ENCODE measurements at regions not wholly inside any gene's neighbourhood (a gene's known extent, or its start where the extent isn't known, plus 50 kb on each side); places are given as distances from the start of the nearest gene placed in this dataset.
A peak's percentile ranks its signal among the peaks of the same experiment; 100 is the strongest.

DNA sequence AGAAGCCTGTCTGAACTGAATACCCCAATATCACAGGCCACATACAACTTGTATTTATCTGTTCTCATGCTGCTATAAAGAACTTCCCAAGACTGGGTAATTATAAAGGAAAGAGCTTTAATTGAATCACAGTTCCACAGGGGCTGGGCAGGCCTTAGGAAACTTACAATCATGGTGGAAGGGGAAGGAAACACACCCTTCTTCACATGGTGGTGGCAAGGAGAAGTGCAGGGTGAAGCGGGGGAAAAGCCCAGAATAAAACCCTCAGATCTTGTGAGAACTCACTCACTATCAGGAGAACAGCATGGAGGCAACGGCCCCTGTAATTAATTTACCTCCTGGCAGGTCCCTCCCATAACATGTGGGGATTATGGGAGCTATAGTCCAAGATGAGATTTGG, 50.3 kb upstream of the FNDC1 start:
- no peak for DNase-seq (ENCODE audit: low spot score)

DNA sequence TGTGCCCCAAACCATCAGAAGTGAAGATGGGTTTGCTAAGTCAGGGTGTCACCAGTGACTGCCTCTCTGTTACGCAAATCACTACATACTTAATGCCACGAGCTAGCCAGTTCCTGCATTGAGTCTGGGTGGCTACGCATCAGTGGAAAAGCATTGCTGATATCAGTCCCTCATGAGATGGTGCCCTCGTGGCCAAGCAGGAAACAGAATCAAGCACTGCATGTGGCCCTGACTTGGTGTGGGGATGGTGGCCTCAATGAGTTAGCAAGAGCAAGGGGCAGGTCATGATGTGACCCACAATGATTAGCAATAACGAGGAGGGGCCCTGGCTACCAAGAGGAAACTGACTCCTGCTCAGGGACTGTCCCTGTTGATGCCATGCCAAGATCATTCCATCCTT, 51.6 kb upstream of the FNDC1 start:
- DNase-seq (ENCODE audit: low spot score) = no peak

DNA sequence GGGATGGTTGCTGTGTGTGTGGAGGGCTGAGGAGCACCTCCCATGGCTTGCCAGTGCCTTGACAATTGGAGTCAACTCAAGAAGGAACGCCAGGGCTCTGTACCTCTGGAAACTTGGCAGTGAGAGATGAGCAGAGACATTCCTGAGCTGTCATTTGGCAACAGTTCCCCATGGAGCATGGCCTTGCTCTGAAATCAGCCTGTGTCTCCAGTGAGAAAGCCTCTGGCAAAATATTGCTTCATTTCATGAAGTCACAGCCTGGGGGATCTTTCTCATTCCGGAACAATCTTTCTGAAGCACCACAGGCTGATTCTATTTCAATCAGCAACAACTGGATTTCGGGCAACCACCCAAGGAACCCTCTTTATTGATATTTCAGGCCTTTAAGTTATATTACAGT, 52.2 kb upstream of the FNDC1 start:
- DNase-seq (ENCODE audit: low spot score) = no peak

DNA sequence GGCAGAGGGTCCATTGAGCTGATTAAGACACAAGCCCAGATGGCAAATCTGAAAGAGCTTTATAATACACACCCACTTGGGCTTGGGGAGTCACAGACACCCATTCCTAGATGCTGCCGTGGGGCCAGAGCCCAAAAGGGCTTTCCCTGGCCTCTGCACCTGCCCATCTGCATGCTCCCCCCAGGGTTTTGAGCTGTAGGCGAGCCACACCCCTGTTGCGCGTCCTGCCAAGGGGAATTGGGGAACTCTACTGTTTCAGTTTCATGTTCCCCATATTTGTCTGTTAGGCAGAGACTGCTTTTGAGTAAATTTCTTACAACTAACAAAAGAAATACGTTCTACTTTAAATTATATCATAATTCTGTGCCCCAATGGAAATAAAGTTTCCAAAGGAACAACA, 52.9 kb upstream of the FNDC1 start:
- no peak for DNase-seq (ENCODE audit: low spot score)

DNA sequence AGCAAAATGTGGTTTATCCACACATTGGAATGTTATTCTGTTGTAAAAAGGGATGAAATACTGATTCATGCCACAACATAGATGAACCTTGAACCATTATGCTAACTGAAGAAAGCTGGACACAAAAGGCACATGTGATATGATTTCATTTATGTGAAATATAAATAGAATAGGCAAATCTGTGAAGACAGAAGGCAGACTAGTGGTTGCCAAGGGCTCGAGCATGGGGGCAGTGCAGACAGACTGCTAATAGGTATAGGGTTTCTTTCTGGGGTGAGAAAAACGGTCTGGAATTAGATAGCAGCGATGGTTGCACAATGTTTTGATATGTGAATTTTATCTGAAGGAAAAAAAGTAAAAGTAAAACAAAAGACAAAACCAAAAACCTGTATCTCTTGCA, 54.6 kb upstream of the FNDC1 start:
- DNase-seq (ENCODE audit: low spot score) = no peak

DNA sequence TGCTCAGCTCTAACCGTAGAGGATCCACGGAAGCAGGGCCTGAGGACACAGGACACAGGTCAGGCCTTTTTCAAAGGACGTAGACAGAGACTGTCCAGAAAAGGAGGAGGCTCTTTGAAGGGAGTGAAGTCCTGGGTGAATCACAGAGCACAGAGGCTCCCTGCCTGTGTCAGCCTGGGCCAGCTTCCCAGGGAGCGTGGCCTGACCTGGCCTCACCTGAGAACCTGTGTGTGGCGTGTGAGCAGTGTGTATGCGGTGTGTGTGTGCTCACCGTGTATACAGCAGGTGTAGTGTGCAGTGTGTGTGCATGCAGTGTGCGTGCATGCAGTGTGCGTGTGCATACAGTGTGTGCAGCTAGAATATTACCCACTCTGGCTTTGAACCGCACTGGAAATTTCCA, 56.0 kb upstream of the FNDC1 start:
- no peak for DNase-seq (ENCODE audit: low spot score)

DNA sequence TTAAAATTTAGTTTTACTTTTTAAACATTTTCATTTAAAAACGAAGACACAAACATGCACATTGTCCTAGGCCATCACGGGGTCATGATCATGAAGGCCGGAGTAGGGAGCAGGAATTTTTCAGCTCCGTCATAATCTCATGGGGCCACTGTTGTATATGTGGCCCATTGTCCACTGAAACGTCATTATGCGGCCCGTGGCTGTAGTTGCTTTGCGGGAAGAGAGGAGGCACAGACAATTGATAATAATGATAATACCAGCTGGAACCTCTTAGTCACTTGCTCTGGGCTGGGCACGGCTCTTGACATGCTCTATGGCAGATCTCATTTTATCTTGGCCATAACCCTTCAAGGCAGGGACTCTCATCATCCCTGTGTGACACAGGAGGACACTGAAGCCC, 56.5 kb upstream of the FNDC1 start:
- no peak for DNase-seq (ENCODE audit: low spot score)

DNA sequence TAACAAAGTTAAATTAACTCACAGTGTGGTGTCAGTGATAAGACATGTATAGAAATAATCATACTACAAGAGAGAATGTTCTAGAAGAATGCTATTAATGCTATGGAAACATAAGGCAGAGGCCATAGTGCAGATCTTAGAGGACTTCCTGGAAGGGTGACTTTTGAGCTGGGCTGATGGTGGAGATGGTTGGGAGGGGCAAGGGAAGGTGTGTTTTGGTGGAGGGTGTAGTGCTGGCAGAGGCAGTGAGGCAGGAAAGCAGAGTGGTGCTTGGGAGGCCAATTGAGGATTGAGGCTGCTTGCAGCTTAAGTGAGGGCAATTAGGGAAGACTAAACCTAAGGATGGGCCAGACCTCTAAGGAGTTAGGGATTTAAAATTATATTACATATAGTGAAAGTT, 58.5 kb upstream of the FNDC1 start:
- no peak for DNase-seq (ENCODE audit: low spot score)

DNA sequence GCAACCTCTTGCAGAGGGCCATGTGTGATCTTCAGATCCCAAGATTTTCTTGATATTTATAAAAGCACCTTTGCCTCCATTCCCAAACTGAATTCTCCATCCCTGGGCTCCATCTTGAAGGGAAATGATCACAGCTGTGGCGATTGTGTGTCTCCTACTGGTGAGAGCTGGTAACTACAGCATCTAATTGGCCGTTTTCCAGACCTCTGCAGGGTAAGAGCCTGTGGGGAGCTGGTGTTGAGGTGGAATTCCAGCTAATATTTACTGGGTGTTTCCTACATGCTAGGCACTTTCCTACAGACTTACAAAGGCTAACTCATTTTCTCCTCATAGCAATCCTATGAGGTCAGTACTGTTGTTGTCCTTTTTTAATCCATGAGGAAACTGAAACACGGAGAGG, 59.2 kb upstream of the FNDC1 start:
- no peak for DNase-seq (ENCODE audit: low spot score)

DNA sequence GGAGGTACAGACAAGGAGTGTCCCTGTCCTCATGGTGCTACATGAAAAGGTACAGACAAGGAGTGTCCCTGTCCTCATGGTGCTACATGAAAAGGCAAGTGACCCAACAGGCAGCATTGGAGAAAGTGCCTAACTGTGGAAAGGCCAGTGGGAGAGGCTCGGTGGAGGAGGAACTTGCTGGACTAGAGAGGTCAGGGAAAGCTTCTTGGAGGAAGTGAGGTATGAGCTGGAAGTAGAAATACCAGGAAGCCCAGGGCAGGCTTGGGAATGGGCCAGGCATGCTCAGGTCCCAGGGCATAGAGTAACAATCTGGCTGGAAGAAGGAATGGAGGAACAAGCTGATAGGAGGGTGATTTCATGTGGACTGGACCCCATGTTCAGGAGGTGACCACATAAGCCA, 59.8 kb upstream of the FNDC1 start:
- DNase-seq (ENCODE audit: low spot score) = no peak

DNA sequence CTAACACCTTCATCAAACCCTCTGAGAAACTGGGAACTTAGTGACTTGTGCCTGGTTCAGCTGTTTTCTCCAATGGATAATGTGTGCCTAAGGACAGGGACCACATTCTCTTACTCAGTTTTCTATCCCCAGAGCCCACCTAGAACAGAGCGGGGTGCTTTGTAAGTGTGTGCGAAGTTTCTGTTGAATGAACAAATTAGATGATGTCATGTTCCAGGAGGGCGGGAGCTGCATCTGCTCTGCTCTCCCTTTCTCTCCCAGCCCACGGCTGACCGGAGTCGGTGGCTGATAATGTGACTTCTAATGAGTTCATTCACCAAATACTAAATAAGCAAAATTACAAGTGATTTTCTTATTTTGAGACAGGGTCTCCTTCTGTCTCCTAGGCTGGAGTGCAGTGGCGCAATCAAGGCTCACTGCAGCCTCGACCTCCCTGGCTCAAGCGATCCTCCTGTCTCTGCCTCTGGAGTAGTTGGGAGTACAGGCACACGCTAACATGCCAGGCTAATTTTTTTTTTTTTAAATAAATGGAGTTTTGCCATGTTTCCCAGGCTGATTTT, 60.7 kb upstream of the FNDC1 start:
- DNase-seq (ENCODE audit: low spot score) = no peak

DNA sequence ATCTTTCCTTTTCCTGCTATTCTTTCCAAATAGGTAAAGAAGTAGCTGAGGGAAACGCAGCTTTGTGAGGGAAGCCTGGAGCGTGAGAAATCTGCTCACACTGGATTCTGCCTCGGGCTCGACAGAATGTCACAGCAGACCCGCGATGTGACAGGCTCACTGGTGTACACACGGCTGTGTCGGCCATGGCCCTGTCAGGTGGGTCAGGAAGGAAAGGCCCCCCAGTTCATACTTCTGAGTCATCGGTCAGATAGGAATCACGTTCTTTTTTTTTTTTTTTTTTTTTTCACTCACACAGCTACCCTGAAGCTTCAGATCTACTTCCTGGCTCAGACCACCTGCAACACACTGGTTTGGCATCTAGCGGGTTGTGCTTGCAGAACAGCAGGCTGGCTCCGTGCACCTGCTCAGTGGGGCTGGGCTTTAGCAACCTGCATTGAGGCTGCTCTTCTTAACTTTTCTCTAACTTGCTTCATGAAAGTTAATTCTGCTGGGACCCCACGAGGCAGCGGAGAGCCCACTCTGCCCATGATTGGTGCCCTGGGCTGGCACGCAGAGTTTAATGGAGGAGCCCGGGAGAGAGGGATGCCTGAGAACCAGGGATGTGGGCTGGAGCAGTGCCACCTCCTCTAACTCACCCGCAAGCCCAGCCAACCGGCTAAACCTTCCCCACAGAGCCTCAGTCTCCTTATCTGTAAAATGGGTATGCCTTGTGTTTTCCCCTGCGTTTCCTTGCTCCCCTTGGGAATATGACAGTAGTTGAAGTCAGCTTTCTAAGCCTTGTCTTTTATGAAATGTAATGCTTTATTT, 61.5 kb upstream of the FNDC1 start:
- DNase-seq (ENCODE audit: low spot score) = peak; percentile 25

DNA sequence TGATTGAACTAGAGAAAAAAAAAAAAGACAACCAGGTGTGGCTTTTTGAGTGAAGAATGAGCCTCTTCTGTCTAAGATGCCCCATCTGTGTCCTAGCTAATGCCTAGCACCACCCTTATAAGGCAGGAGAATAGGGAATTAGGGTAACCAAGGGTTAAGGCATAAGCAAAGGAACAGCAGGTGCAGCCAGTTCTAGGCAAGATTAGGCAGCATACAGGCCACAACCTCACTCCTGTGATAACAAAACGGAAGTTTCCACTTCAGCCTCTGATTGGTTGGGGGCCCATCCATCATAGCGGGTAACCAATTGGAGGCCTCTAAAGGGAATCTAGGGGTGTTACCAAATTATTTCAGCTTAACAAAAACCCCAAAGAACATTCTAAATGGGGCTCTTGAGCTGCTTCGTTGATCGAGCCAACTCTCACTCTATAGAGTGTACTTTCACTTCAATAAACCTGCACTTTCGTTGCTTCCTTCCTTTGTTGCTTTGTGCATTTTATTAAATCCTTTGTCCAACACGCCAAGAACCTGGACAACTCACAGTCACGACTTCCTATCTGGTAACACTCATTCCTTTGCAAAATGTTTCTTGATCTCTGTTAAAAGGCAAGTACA, 61.9 kb upstream of the TAGAP start:
- no peak for DNase-seq (ENCODE audit: low spot score)

DNA sequence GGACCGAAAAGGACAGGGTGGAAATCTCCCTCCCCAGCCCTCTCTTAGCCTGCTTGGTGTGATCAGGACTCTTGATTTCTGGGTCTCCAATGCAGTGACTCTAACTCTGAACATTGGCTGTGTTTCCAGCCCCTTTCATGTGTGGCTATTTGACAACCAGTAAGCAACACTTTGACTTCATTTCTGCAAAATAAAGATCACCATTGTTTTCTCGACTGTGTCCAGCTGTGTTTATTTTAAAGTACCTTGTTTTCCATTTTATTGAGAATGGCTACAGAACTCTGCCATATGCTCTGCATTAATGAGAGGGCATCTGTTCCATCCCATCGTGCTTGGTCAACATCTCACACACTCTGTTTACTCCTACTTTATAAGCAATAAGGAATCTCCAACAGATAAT, 60.9 kb upstream of the TAGAP start:
- DNase-seq (ENCODE audit: low spot score) = no peak

DNA sequence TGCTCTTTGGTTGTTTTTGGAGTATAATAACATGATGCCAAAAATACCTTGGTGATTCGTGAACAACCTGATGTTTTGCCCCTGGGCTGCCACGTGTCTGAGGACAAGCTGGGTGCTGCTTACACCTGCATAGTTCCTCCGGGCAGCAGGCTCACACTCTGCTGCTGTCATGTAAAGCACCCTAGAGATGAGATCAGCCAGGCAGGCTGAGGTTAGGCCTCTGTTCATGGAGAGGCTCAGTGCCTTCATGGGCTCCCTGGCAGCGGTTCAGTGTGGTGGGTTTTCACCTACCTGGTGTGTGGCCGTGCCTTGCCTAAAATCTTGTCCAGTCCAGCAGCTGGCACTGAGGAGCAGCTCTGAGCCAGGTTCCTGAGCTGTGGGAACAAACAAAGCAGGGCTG, 60.1 kb upstream of the TAGAP start:
- no peak for DNase-seq (ENCODE audit: low spot score)

DNA sequence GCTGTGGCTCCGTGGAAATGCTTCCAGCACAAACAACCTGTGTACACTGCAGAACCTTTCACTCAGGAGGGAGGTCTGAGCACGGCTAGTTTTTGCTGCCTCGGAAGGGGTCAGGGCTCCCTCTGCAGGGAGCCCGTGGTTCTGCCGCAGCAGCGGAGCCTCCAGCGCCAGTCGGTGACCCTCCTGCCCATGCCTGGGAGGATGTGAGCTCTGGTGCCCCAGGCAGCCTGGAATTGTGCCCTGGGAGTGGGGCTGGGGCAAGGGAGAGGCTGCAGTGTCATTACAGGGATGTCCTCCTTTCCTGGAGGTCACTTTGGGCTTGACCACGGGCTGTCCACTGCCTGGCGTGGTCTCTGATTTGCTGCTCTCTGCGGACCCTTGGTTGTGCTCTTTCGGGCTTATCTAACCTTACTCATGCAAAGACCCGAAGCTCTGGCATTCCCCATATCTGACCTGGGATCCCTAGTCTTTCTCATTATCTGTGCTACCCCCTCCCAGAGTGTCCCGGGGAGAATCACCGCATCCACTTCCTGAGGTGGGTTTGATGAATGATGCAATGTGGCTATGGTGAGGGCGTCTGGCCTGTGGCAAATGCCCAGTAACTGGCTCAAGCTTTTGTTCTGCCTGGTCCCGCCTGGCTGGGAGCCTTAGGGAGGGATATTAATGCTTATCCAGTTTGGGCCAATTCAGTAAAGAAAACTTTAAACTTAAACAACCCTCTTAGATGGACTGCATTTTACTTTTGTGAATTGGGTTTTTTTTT, 59.6 kb upstream of the TAGAP start:
- peak; percentile 81 for DNase-seq (ENCODE audit: low spot score)

DNA sequence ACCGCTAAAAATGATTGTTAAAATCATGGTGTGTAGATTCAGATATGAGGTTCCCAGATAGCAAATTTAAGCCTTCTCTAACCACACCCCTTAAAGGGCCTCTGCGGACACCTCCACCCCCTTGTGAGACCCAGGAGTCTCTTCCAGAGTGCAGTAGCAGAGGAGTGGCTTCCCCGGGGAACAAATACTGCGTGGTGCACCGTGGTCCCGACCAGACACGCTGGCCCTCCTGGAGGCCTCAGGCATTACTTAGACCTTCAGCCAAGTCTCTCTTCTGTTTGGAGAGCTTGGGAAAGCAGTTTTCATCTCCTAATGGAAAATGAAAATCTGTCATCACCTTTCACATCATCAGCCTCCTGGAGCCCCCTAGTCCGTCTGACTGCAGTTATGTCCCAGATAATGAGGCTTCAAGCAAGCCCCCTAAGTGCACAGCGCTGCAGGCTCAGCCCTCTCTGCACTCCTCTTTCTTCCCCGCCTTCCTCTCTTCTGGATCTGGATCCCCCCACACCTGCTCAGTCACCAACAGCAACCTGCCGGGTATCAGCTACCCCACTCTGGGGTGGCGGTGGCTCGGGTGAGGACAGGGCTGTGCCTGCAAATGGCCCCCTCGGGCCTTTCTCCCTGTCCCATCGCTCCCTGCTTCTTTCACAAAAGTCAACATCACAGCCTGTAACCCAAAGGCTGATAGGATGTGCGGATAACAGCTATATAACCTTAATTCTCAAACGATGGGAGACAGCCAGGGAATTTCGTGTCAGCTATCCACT, 58.8 kb upstream of the TAGAP start:
- DNase-seq (ENCODE audit: low spot score) = no peak

DNA sequence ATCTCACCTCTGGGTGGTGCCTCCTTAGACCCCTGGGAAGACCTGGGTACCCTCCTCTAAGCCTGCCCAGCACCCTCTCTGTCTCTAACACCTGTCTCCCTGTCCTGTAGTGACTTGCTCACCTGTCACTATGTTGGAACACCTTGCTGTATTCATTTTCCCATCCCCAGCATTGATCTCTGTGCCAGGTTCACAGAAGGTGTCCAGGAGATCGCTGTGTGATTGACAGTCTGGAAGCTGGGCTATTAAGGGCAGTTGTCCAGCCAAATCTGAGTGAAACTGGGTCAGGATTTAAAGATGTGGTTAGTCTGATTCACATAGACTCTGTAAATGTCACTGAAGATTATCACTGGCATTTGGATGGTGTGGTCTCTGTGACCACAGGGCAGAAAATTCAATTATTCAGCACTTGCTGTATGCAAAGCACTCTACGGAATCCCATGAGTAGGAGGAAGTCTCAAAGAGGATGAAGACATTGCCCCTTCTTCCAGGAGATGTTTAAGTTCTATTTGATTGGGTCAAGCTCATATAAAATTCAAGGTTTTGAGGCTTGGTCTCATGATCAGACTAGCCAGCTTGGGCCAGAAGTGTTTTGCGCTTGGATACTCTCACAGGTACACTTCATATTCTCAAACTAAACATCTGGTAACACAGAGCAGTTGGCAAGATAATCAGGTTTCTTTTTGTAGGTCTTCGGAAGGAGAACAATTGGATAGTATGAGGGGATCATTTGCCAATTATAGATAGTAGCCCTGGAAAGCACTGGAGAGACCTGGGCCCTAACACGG, 57.8 kb upstream of the TAGAP start:
- no peak for DNase-seq (ENCODE audit: low spot score)

DNA sequence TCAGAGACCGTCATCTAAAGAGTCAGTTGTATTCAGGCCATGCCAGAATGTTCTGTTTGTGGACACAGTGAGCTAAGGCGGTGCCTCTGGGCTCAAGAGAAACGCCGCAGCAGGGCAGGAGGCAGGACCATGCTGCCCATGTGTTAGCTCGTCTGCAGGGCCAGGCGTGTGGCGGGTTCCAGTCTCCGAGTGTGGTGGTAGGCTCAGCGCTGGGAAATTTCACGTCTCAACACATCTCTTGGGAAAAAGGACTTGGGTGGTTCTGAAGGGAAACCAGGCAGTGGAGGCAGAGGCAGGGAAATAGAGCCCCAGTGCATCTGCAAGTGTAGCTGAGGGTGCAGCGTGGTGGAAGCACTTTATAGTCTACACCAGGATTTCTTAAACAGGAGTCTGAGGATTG, 56.9 kb upstream of the TAGAP start:
- DNase-seq (ENCODE audit: low spot score) = no peak

DNA sequence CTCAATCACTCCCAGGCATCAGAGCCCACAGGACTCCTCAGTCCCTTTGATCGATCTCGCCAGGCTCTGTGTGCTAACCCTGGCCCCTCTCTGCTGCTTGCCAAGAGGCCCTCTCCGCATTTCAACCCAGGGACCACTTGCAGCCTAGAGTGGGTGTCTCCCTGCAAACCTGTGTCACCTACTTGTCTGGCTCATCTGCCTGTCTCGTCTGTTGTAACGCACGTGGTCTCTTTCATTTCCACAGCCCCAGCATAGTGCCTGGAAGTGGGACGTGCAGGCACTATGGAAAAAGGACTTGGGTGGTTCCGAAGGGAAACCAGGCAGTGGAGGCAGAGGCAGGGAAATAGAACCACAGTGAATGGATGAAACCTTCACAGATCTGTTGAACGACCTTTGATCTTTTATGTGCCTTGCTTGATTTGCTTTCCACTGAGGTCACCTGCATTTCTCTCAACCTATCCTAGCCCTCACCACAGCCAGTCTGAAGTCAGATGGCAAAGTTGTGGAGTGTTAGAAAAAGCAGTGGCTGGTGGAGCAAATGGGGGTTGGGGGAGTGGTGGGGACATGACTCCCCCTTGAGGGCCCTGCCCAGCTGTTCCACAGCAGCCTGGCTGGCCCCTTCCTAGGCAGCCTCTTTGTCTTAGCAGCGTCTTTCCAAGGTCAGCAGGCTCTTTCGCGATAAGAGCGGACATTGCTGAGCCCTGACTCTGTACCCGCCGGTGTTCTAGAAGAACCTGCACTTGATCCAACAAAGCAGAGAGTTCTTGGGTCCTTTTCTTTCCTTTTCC, 55.8 kb upstream of the TAGAP start:
- no peak for DNase-seq (ENCODE audit: low spot score)

DNA sequence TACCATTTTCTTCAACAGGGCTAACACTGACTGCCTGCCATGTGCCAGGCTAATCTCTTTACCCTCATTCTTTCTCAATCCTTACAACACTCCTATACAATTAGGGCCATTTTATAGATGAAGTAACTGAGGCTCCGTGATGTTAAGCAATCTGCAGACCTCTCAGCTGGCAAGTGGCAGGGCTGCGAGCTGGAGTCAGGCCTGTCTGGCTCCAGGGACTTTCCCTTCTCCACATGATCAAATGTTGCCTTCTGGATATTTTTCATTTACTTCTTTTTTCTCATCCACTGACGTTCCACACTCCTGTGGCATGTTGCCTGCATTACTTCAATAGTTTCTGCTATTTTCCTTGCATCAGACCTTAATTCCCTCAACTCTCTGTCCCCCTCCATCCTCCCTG, 55.2 kb upstream of the TAGAP start:
- no peak for DNase-seq (ENCODE audit: low spot score)

All from ecto neural progenitor cell (in vitro differentiated cells).